ENCODE measurements at regions not wholly inside any gene's neighbourhood (a gene's known extent, or its start where the extent isn't known, plus 50 kb on each side); places are given as distances from the start of the nearest gene placed in this dataset.

DNA sequence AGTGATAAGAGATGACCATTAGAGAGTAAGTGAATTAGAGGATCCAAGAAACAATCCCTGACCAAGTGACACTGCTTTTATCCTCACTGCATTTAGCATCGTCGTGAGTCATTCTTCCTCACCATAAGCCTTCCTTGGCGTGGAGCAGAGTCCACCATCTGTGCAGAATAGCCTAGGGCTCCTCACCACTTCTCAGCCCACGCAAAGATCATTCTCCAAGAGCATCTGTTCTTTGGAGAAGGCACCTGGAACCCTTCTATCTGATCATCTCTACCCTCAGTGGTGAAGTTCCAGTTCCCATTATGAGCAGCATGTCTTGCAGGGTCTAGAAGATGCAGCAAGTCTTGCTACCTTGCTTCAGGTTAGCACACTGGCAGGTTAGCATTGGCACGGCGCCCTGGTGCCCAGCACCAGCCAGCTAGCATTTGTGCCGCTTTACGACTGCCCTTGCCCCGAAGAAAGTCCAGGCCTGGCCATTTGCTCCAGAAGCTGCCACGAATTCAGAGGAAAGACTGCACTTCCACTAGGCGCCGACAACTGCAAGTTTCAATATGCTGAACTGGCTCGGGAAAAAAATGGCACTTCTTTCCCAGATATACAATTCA, 225.8 kb downstream of the TTC32 start:
- DNase-seq, result no peak

DNA sequence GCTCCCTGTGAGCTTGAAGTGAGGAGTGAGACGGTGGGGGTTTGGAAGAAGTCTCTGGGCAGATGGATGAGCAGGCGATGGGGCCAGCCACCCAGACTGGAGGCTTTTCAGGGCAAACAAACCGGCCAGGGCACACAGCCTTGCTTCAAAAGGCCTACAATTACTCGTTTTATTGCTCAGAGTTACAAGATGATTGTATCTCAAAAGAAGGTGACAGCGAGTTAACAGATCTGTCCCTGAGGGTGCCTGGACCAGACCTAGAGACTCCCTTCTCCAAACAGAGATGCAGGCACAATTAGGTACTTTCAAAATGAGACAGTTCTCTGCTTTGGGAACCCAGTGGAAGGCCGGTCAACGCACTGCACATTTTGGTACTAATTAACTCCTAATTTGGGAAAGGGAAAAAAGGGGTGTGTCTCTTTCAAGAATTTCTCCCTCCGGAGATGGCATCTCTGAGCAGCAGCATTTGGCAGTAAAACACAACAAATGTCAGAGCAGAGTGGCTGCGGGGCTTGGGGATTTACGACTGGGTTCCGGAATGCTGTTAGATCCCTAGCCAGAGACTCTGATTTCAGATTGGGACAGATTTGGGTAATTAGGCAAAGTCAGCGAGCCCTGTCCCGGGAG, 226.7 kb downstream of the TTC32 start:
- DNase-seq, result peak; percentile 30

DNA sequence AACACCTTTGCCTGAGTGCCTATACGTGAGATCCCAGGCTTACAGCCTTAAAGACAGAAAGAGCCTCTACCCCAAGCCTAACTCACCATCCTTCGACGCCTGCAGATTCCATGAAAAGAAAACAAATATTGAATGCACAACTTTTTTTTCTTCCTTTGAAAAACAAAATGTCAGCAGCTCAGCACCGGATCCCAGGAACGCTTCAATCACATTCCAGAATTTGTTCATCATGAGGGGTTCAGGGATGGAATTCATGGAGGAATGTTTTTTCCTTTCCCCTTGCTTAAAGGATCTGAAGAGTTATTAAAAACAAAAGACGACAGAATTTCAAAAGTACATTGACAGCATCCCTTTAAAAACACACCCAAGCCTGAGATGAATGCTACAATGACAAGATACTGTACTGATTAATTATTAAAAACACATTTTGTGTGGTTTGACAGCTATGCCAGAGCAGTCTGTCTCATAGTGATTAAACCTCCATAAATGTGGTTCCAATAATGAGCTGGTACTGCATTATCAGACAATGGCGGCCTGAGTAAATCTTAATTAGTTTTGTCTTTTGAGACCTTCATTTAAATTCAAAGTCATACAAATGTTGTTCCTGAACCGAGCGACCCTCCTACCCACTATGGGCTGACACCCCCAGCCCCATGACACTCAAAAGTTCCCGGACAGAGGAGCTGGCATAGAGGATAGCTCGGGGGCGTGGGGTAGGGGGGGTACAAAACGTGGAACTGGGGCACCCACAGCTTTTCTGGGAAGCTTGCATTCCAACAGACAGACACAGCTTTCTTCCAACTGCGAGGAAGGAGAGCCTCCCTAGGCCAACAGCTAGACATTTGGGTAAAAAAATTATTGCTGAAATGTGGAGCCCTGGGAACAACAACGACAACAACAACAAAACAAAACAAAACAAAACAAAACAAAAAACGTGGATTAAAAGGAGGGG, 227.5 kb downstream of the TTC32 start:
- no peak for DNase-seq

DNA sequence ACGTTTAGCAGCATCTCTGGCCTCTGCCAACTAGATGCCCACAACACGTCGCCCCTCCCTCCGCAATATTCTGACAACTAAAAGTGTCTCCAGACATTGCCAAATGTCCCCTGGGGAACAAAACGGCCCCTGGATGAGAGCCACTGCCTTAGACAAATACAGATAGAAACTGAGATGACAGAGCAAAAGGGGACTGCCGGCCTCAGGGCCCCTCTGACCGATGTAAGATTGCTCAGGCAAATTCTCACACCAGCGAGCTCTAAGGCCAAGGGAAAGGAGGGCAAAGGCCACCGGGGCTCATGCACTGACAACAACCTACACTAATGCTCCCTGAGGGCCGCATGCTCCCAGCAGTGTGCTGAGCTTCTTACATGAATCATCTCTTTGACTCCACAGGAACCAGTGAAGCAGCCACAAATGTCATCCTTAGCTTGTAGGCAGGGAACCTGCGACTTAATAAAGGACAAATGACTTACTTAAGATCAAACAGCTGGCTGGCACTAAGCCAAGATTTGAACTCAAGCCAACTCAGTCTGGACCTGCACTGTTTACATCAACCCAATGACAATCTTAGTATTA, 228.5 kb downstream of the TTC32 start:
- DNase-seq, result no peak

DNA sequence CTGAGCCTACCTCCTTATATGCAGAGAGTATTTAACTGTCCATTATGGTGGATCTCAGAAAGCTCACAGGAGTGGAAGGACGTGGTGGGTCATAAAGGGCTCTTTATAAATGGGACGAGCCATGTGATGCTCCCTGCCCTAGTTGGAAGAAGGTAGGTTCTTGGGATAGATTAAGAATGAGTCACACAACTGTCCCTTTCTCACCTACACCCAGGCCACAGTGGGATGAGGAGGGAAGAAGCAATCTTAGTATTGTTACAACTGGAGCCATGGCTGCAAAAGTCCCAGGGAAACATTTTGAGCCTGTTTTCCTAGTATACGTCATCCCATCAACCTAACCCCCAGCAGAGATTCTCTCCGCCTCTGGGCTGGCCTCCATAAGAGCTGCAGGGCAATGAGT, 229.9 kb downstream of the TTC32 start:
- DNase-seq, result no peak

DNA sequence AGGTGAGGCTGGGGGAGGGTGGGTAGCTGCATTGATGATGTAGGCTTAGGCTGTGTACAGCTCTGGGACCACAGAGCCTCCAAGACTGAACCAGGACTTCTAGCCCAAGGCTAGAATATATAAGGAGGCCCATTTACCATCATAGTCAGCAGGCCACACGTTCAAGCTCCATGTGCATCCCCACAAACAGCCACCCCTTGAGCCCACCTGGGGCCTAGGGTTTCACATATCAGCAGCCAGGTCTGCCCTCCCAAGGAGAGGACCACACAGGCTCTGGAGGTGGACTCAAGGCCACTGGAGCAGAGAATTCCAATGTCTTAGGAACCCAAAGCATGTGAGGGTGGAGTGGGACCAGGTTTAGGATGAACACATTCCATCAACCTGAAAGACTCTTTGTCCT, 230.5 kb downstream of the TTC32 start:
- no peak for DNase-seq

DNA sequence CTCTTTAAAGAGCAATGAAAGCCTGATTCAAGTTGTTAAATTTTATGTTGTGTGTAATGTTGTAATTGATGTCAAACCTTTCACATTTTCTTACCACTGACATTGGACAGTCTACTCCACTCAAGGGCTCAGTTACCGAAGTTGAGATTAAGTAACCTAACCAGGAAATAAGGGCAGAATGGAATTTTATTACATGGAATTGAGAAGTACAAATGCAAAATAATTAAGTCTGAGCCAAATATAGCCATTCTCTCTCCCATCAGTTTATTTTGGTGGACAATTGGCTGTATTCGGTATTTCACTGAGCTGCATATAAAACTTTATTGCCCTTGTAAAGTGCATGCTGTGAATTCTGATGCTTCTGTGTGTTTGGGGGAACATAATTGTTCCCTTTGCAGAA, 231.5 kb downstream of the TTC32 start:
- DNase-seq, result no peak

DNA sequence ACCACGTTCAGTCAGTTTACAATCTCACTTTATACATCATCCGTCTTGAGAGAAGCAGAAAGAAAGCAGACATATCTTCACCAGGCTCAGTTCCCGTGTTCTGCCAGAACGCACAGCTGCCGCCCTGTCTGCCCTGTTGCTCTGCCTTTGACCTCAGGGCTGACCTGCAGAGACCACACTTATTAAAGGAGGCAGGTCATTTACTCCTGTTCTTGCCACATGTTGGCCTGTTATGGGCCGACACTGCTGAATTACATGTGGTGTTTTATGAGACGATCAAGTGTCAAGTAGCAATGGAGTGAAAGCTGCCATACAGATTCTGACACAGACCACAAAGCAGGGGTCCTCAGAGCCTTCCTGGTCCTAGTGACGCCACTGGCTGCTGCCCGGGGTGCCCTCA, 232.2 kb downstream of the TTC32 start:
- DNase-seq, result no peak

DNA sequence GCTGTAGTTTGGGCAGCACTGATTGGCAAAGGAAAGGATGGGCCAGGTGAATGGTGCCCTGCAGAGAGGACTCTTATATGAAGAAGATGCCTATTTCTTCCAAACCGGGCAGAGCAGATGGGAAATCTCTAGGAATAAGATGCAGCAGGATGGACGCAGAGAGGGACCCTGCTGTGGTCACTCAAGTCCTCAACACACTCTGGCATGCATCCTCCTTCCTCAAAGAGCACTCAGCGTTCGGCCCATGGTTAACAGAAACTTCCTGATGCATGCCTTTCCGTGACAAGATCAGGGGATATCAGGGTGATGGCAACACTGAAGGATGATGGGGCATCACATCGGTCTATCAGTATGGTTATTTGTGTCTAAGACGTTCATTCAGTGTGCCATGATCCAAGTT, 232.7 kb downstream of the TTC32 start:
- DNase-seq, result no peak

DNA sequence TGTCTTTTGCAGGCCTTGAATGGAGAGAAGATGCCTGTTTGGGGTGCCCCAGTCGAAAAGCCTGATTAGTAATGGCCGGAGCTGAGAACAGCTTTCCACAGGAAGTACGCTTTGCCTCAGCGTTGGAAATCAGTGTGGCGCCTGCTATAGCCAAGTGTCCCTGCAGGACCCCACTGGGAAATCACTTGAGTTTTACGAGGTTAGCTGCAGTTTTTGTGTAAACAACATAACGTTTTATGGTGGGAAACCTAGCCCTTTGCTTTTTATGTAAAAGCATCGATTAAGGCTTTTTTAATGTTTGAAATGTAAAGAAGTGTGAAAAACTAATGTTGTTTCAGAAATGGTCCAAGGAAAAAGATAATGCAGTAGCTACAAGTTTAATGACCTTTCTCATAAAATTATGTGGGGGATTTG, 234.2 kb downstream of the TTC32 start:
- no peak for DNase-seq

DNA sequence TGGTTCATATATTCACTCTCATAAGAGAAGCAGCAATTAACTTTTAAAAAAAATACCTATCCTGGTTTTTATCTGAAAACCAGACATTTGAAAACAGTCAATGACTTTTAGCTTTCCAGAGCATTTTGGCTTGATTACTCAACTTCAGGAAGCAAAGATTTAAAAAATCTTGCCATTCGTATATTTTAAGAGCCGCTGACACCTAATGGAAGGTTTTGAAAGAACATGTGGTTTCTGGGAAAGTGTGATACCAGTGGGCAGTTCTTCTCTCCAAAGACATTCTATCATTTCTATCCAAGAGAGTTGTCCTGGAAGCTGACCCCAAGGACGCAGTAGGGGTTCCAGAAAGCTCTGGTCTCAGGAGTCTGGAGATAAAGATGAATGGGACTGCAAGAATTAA, 234.7 kb downstream of the TTC32 start:
- DNase-seq, result peak; percentile 19

DNA sequence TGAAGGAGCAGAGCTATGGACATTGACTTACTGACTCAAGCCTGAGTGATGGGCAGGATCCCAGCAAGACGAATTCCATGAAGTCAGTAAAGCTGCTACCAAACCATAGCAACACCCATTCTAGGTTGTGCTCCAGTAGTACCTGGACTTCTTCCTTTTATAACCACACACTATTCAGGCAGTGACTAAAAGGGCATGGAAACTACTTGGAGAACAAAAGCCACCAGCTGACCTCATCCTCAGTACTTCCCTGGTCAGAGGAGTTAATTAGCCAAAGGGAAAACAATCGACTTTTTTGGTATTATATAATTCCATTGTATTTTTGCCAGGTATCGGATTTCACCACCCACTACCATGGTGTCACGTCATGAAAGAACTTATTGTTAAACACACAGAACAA, 237.1 kb downstream of the TTC32 start:
- no peak for DNase-seq

DNA sequence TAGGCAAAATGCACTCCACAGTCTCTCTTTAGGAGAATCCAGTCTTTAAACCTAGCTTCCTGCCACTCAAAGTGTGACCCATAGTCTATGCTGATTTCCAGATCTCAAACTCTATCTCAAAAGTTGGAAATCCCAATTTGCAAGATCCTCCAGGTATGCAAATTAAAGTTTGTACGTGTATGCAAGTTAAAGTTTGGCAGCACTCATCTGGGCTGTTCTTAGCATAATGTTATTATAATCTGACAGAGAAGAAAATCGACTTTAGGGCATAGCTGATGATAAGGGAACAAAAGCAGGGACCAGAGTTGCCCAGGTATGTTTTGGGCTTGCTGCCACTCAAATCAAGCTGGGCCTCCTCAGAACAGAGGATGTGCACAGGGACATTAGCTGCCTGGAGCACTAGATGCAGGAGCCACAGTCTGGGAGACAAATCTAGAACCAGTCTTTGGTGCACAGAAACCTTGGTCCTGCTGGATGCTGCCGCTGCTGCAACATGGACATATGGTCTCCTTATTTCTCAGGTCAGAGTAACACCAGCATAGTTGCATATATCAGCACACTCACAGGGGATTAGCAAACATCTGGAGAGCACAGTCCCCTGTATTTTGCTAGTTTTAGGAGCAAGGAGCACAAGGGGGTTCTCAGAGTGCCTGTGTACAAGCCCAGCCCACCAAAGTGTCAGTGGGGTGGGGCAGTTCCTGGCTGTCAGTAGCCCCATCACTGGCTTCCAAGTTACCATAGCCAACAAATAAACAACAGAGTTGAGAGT, 242.6 kb downstream of the TTC32 start:
- no peak for DNase-seq

DNA sequence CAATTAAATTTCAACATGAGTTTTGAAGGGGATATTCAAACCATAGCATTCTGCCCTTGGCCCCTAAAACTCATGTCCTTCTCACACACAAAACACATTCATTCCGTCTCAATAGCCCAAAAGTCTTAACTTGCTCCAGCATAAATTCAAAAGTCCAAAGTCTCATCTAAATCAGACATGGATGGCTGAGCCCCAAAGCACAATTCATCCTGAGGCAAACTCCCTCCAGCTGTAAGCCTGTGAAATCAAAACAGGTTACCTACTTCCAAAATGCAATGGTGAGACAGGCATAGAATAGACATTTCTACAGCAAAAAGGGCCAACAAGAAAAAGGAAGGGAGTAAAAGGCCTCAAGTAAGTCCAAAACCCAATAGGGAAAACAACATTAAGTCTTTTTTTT, 245.8 kb downstream of the TTC32 start:
- no peak for DNase-seq

DNA sequence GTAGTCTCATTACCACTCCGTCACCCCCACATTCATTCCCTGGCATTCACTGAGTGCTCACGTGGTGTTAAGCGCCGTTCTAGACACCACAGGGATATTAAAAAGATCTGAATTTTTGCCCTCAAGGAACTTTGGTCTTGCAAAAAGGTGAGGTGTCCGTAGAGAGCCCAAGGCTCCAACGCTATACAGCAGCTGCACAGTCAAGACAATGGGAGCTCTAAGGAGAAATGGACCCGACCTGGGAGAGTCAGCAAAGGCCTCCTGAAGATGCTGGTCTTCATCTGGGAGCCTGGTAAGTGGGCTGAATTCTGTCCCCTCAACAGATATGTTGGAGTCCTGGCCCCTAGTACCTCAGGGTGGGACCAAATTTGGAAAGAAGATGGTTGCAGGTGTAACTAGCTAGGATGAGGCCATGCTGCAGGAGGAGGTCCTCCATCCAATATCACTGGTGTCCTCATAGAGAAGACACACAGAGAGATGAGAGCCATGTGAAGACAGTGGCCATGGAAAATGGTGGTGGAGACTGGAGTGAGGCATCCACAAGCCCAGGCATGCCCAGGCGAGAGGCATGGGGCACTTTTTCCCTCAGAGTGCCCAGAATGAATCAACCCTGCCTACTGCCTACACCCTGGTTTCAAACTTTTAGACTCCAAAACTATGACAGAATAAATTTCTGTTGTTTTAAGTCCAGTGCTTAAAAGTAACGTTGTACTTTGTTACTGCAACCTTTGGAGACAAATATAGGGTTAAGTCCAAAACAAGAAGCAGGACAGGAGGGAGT, 247.3 kb downstream of the TTC32 start:
- no peak for DNase-seq

DNA sequence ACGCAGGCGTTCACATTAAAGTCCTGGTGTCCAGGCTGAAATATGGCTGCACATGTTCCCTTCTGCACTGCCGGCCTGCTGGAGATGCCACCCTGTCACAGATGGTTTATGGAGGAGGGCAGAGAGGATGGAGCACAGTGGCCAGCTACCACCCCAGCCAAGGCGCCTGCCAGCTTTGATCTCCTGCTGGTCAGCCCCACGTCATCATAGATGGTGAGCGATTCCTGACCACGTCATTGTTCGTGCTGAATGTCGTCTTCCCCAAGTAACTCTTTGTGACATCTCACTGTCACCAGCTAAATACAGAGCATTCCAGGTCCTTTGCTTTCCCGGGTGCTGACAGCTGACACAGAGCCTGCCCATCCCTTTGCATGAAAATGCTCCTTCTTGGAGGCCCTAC, 248.3 kb downstream of the TTC32 start:
- no peak for DNase-seq

DNA sequence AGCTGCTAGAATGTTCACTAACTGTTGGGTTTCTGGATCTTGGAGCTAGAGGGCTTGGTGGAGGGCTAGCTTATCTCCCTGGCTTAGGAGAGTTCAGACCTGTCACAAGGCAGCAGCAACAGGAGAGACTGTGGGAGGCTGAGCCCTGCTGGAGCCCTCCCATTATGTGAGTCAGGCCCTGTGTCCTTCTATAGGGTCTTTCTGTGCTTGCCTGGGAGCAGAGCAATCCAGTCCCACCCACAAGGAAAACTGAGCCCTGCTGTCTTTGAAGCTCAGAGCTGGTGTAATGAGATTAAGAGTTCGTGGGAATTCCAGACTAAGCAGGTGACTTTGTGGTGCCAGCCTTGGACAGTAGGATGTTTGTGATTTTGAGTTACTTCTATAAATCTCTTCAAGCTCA, 249.0 kb downstream of the TTC32 start:
- no peak for DNase-seq

DNA sequence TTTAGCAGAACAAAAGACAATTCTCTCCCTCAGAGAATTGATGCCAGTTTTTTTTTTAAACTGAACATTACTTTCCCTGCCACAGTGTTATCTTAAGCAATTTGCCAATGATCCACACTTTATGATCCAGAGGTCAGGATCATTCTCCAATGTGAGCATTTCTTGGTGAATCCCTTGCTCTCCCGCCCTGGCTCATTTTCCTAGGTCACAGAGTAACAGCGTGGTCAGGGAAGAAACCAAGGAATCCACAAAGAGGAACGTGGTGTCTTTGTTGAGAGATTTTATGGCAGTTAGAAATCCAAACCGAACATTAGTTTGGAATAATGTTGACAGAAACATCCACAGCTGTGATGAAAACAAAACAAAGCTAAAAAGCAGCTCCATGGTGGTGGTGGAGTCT, 250.3 kb downstream of the TTC32 start:
- DNase-seq, result no peak

DNA sequence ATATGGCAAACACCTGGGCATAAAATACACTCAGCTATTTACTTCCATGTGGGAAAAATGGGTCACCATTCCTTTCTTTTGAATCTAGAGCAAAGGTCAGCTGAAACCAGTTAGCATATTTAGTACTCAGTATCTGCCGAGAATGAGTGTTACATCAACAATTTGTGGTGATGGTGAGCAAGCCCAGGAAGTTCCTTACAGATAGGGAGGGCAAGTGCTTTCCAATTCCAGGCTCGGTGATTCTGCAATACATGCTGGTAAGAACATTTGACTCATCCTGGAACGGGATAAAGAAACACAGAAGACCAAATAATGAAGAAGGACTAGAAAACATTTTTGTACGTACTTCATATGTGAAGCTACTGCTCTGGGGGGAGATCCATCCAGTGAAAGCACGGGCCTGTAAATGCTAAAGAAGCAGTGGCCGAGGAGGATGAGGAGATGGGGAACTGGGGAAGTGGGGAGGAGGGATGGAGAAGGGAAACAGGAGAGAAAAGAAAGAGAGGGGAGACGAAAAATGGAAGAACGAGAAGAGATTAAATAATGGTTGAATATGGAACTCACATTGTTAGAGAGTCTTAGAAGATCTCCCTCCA, 251.9 kb downstream of the TTC32 start:
- DNase-seq, result no peak

DNA sequence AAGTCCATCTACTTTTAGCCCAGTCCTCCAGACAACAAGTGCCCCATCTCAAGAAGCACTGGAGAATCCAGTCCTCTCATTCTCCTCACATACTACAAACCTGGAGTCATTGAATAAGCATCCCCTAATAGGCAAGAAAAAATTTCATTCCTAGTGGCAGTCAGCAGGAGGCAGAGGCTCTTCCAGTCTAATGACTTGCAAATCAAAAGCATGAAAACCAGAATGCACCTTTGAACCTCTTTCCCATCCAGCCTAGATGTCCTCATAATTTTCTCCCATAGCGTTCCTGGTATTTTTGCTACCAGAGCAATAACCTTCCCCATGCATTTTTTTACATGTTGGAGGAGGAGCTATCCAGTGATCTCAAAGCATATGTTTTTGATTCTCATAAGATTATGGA, 252.6 kb downstream of the TTC32 start:
- no peak for DNase-seq

DNA sequence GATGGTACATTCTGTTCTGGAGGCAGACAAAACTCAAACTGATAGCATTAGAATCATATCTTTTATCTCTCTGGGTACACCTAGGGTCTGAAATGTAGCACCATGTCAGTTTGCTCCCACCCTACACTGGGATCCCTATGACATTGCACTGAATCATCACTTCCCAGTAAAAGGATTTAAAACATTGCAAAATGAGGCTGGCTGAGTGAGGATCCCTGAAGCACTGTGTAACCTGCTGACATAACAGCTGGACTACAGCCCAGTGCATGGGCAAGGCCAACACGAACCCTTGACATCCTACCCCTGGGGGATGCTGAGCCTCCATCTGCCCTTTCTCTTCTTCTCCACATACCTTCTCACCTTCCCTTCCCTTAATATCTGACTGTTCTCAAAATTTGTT, 253.2 kb downstream of the TTC32 start:
- no peak for DNase-seq

DNA sequence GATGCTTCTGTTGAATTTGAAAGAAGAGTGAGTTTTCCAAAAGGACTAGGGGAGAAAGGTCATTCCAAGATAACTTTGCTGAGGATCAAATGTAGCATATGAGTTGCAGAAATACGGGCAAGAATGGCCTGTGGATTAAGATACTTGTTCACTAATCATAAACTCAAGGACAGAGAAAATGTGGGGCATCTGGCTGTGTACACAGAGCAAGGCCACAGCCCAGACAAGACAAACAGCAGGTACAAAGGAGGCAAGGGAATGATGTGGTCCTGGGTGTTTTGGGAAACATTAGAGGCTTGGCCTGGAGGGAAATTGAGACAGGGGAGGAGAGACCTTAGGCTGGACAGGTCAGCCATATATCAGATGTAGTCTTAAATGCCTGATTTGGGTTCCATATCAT, 254.8 kb downstream of the TTC32 start:
- no peak for DNase-seq
